A673 (cell line): ENCODE measurements at regions not wholly inside any gene's neighbourhood (a gene's known extent, or its start where the extent isn't known, plus 50 kb on each side); places are given as distances from the start of the nearest gene placed in this dataset.

Experiments
- BruUV-seq: library from RNA; stranded (reverse); fragments of 400-500 nt; replicated peaks from 2 replicates; lab custom pipeline; 2021; lab: Mats Ljungman, UMichigan
- CTCF ChIA-PET: fragments of 300-600 bp; sonication (Branson Sonifier 250); formaldehyde crosslinking; loops from one replicate; lab custom pipeline; 2022; ENCODE audit warnings: antibody characterized with exemption; lab: Charles Lee
- POLR2A ChIA-PET: fragments of 300-600 bp; sonication (Branson Sonifier 250); formaldehyde crosslinking; loops from one replicate; lab custom pipeline; 2022; ENCODE audit warnings: antibody characterized with exemption; ENCODE audit not compliant: low non-redundant PET; lab: Charles Lee
- DNase-seq: peaks from one replicate; pipeline ENCODE4 v3.0.0-alpha.2; 2015; ENCODE audit warnings: low spot score
- H3K27ac ChIP-seq: fragments of 200-600 bp; sonication (generic); 2 replicates; pipeline ENCODE4 v1.5.1; 2016; ENCODE audit warnings: mixed run types, low read depth, mild to moderate bottlenecking, mixed read lengths, antibody characterized with exemption, low read length; ENCODE audit not compliant: poor library complexity, severe bottlenecking
- H3K27me3 ChIP-seq: fragments of 200-600 bp; sonication (generic); replicated peaks from 2 replicates; pipeline ENCODE4 v1.6.1; 2017; ENCODE audit warnings: mixed run types, low read depth, mild to moderate bottlenecking, mixed read lengths, antibody characterized with exemption, low read length; ENCODE audit not compliant: insufficient read depth, poor library complexity
- H3K36me3 ChIP-seq: fragments of 200-600 bp; sonication (generic); 2 replicates; pipeline ENCODE4 v1.6.1; 2016; ENCODE audit warnings: mixed run types, mild to moderate bottlenecking, mixed read lengths, antibody characterized with exemption, low read length; ENCODE audit not compliant: insufficient read depth, poor library complexity, severe bottlenecking
- H3K4me1 ChIP-seq: fragments of 200-600 bp; sonication (generic); 2 replicates; pipeline ENCODE4 v1.6.1; 2017; ENCODE audit warnings: mixed run types, mild to moderate bottlenecking, mixed read lengths, antibody characterized with exemption, low read length; ENCODE audit not compliant: insufficient read depth, poor library complexity, severe bottlenecking
- H3K4me3 ChIP-seq: fragments of 200-600 bp; sonication (generic); 2 replicates; pipeline ENCODE4 v1.5.1; 2016; ENCODE audit warnings: low read depth, mixed run types, mild to moderate bottlenecking, mixed read lengths, low read length; ENCODE audit not compliant: poor library complexity, severe bottlenecking
- H3K9me3 ChIP-seq: fragments of 200-600 bp; sonication (generic); 2 replicates; pipeline ENCODE4 v1.6.1; 2016; ENCODE audit warnings: mixed run types, low read depth, mild to moderate bottlenecking, mixed read lengths, antibody characterized with exemption, low read length; ENCODE audit not compliant: poor library complexity, severe bottlenecking
- CTCF ChIP-seq: fragments of 300-800, 200-600 bp; sonication (generic); conservative IDR thresholded peaks from 2 replicates; pipeline ENCODE4 v1.5.1; 2017; ENCODE audit warnings: low read depth, mild to moderate bottlenecking, antibody characterized with exemption, low read length, moderate library complexity, mixed read lengths
- EZH2 ChIP-seq: fragments of 200-600 bp; sonication (generic); IDR thresholded peaks from 2 replicates; pipeline ENCODE4 v1.6.1; 2017; ENCODE audit warnings: borderline replicate concordance, low read depth, mild to moderate bottlenecking, mixed read lengths, antibody characterized with exemption, low read length; ENCODE audit not compliant: poor library complexity, severe bottlenecking
- intact Hi-C: fragments of 100-400 bp; cut with micrococcal nuclease; formaldehyde crosslinking; loops from one replicate; pipeline ENCODE4 v1.10.0; 2022; ENCODE audit not compliant: unreplicated experiment

GRCh38 chr13:100845128-100845757, 170.6 kb upstream of the TMTC4 start:
- DNase-seq, result no peak
- Histone ChIP-seq H3K27me3 (no peaks in the 10 kb centered on the region), H3K36me3 (no peaks in the 10 kb centered on the region), H3K27ac (no peak overlapping the region), H3K4me3 (no peak overlapping the region), H3K9me3 (no peaks in the 10 kb centered on the region), H3K4me1 (no peaks in the 10 kb centered on the region)
- no TSS peak for BruUV-seq
- intact Hi-C loops, result no loop called here
- TF ChIP-seq CTCF, result no peak
- TF ChIP-seq EZH2, result no peak
- ChIA-PET CTCF (no interaction called here), POLR2A (no interaction called here)

GRCh38 chr13:100842136-100842535, 167.5 kb upstream of the TMTC4 start:
- ChIA-PET CTCF (no interaction called here), POLR2A (no interaction called here)
- Histone ChIP-seq H3K36me3 (no peaks in the 10 kb centered on the region), H3K4me1 (no peaks in the 10 kb centered on the region), H3K4me3 (no peak overlapping the region), H3K27ac (no peak overlapping the region), H3K9me3 (no peaks in the 10 kb centered on the region), H3K27me3 (no peaks in the 10 kb centered on the region)
- no TSS peak for BruUV-seq
- DNase-seq, result no peak
- no peak for TF ChIP-seq EZH2
- TF ChIP-seq CTCF, result no peak
- intact Hi-C loops, result no loop called here

- BruUV-seq, result no TSS peak
- no peaks in the 10 kb centered on the region for H3K9me3 ChIP-seq
- no peak for TF ChIP-seq EZH2
- TF ChIP-seq CTCF, result no peak
- no peak for DNase-seq
- no peaks in the 10 kb centered on the region for H3K27me3 ChIP-seq
- no peak overlapping the region for H3K4me3 ChIP-seq
- POLR2A ChIA-PET, result no interaction called here
- H3K36me3 ChIP-seq, result no peaks in the 10 kb centered on the region
- H3K27ac ChIP-seq, result no peak overlapping the region
- H3K4me1 ChIP-seq, result no peaks in the 10 kb centered on the region
- intact Hi-C loops, result no loop called here
- CTCF ChIA-PET, result no interaction called here
Observed at GRCh38 chr13:100838387-100838786, 163.8 kb upstream of the TMTC4 start.
